Activated B cell treated with CpG ODN at 0.5 μM for 24 hours (primary cell): ENCODE measurements at regions not wholly inside any gene's neighbourhood (a gene's known extent, or its start where the extent isn't known, plus 50 kb on each side); places are given as distances from the start of the nearest gene placed in this dataset.

ENCODE experiments used
- ATAC-seq: fragments of 200-7000 bp; cut with Tn5 transposase; one replicate; pipeline ENCODE4 v1.10.0; 2021; ENCODE audit warnings: low read depth, mild to moderate bottlenecking, moderate library complexity
- CTCF ChIA-PET: fragments of 350-600 bp; sonication (Branson Sonifier 250); formaldehyde crosslinking; loops from one replicate; lab custom pipeline; 2021; ENCODE audit warnings: antibody characterized with exemption; lab: Charles Lee
- POLR2A ChIA-PET: fragments of 350-600 bp; sonication (Branson Sonifier 250); formaldehyde crosslinking; loops from one replicate; lab custom pipeline; 2021; ENCODE audit warnings: antibody characterized with exemption; lab: Charles Lee
- DNase-seq: peaks from one replicate; pipeline ENCODE4 v3.0.0; 2022
- H3K27ac Mint-ChIP-seq: one replicate; pipeline ENCODE4 v1.8.0; 2020; ENCODE audit warnings: mixed read lengths
- H3K27me3 Mint-ChIP-seq: one replicate; pipeline ENCODE4 v1.8.0; 2021; ENCODE audit warnings: mixed read lengths
- H3K36me3 Mint-ChIP-seq: one replicate; pipeline ENCODE4 v1.8.0; 2021; ENCODE audit warnings: low read depth, mixed read lengths
- H3K4me1 Mint-ChIP-seq: one replicate; pipeline ENCODE4 v1.8.0; 2021; ENCODE audit warnings: mixed read lengths
- H3K4me3 Mint-ChIP-seq: one replicate; pipeline ENCODE4 v1.8.0; 2020; ENCODE audit warnings: mild to moderate bottlenecking, mixed read lengths
- H3K9me3 Mint-ChIP-seq: one replicate; pipeline ENCODE4 v1.8.0; 2020; ENCODE audit warnings: mixed read lengths
- intact Hi-C: fragments of 100-400 bp; cut with micrococcal nuclease; formaldehyde crosslinking; loops from one replicate; pipeline ENCODE4 v1.15.1; 2024
- TF ChIP-seq, protein P1 (sequence below): fragments of 200-600 bp; IDR thresholded peaks from one replicate; pipeline ENCODE4 v1.8.0; 2022; ENCODE audit warnings: antibody characterized with exemption, mild to moderate bottlenecking

DNA sequence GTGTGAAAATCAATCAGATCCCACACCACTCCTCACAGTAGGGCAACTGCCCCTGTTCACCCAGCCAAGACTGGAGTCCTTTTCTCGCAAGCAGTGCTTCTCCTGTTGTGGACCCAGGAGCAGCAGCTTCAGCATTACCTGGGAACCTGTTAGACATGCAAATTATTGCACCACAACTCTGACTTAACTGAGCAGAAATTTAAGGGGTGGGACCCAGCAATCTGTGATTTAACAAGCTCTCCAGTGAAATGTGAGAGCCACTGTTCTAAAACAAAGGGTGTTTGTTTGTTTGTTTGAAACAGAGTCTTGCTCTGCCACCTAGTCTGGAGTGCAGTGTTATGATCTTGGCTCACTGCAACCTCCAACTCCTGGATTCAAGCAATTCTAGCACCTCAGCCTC, 591.4 kb downstream of the SOX6 start:
- DNase-seq (no peak), ATAC-seq (no peak)
- no peaks in the 10 kb centered on the region for H3K9me3 Mint-ChIP-seq
- intact Hi-C loops, result no loop called here
- no peaks in the 10 kb centered on the region for H3K36me3 Mint-ChIP-seq
- no peak overlapping the region for H3K27ac Mint-ChIP-seq
- ChIA-PET CTCF (no interaction called here), POLR2A (no interaction called here)
- no peak overlapping the region for H3K4me3 Mint-ChIP-seq
- no peaks in the 10 kb centered on the region for H3K4me1 Mint-ChIP-seq
- no peaks in the 10 kb centered on the region for H3K27me3 Mint-ChIP-seq
- TF ChIP-seq, protein P1, sequence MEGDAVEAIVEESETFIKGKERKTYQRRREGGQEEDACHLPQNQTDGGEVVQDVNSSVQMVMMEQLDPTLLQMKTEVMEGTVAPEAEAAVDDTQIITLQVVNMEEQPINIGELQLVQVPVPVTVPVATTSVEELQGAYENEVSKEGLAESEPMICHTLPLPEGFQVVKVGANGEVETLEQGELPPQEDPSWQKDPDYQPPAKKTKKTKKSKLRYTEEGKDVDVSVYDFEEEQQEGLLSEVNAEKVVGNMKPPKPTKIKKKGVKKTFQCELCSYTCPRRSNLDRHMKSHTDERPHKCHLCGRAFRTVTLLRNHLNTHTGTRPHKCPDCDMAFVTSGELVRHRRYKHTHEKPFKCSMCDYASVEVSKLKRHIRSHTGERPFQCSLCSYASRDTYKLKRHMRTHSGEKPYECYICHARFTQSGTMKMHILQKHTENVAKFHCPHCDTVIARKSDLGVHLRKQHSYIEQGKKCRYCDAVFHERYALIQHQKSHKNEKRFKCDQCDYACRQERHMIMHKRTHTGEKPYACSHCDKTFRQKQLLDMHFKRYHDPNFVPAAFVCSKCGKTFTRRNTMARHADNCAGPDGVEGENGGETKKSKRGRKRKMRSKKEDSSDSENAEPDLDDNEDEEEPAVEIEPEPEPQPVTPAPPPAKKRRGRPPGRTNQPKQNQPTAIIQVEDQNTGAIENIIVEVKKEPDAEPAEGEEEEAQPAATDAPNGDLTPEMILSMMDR, result no peak

DNA sequence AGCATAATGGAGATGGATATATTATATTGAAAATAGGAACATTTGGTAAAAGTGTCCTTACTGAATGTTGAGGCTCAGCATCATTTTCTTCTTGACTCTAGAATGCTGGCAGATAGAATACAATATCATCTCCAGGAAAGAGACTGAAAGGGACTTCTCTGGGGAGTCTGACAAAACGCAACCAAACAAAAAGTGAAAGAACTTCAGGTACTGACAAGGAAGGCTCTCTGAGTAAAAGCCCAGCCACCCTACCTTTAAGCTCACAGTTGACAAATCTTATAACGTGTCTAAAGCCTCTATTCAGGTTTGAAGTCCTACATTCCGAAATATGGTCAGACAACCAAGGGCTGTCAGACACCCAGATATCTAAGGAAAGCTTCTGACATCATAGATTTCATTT, 590.8 kb downstream of the SOX6 start:
- Mint-ChIP-seq H3K4me3 (no peak overlapping the region), H3K9me3 (no peaks in the 10 kb centered on the region), H3K27ac (no peak overlapping the region), H3K4me1 (no peaks in the 10 kb centered on the region), H3K27me3 (no peaks in the 10 kb centered on the region), H3K36me3 (no peaks in the 10 kb centered on the region)
- POLR2A ChIA-PET, result no interaction called here
- TF ChIP-seq, protein P1, result no peak
- CTCF ChIA-PET, result no interaction called here
- DNase-seq (no peak), ATAC-seq (no peak)
- intact Hi-C loops, result no loop called here

DNA sequence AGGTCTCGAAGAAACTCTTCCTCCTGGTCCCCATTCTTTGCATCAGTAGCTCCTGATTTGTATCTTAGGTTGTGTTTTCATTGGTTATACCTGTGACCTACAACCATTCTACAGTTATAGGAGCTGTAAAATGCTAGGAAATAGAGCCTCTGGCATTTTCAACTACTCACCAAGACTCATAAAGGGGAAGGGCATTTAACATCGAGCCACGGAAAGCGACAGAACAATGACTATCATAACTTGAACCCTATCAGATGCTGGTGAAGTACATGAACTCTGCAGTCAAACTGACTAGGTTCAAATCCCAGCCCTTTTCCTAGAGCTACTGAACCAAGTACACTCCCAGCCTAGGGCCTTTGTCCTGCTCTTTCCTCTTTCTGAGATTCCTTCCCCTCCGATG, 588.0 kb downstream of the SOX6 start:
- no peak for DNase-seq
- Mint-ChIP-seq H3K27ac (no peak overlapping the region), H3K36me3 (no peaks in the 10 kb centered on the region), H3K4me1 (no peaks in the 10 kb centered on the region), H3K27me3 (no peaks in the 10 kb centered on the region), H3K9me3 (no peaks in the 10 kb centered on the region), H3K4me3 (no peak overlapping the region)
- ChIA-PET POLR2A (no interaction called here), CTCF (no interaction called here)
- TF ChIP-seq, protein P1, result no peak
- no peak for ATAC-seq
- intact Hi-C loops, result no loop called here

DNA sequence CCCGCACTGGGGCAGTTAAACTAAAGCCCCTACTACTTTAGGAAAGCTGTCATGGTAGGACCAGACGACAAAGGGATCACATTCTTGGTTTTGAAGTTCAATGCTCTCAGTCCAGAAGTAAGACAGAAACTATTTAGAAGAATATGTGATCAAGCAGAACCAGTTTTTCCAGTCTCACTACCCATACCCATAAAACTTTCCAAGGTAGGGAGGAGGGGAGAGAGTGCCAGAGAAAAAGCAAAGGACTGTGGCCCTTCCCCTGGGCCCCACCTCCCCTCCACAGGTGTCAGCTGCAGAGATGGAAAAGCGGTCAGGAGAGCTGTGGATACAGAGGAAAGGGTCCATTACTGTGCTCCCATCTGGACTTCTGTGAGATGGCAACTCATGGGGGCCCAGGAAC, 587.1 kb downstream of the SOX6 start:
- Mint-ChIP-seq H3K4me1 (no peaks in the 10 kb centered on the region), H3K4me3 (no peak overlapping the region), H3K27ac (no peak overlapping the region), H3K9me3 (no peaks in the 10 kb centered on the region), H3K27me3 (no peaks in the 10 kb centered on the region), H3K36me3 (no peaks in the 10 kb centered on the region)
- ATAC-seq, result no peak
- intact Hi-C loops, result no loop called here
- DNase-seq, result no peak
- ChIA-PET POLR2A (no interaction called here), CTCF (no interaction called here)
- TF ChIP-seq, protein P1, result no peak

DNA sequence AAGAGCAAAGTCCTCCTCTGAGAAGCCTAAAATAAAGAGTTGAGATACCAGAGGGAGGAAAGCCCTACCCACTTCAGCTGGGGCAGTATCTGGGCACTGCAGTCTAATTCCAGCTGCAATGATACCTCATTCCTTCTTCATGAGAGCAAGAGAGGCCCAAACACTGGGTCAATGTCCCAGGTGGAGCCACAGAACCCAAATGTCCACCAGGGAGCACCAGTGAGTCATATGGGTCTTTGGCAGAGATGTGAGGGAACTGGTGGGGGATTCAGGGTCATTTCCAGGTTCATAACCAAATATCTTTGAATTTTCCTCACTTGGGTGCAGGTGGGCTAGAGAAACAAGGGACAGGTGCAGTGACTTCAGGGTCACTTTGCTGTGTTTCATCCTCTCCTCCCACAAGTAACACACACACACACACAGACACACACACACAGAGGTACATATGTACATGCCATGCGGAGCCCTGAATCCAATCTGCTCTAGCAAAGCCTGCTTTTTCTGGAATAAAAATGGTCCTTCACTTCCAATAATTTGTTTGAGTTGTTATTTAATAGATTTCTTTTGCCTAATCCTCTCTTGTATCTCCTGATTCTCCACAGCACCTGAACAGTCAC, 585.4 kb downstream of the SOX6 start:
- no peaks in the 10 kb centered on the region for H3K4me1 Mint-ChIP-seq
- TF ChIP-seq, protein P1, result no peak
- H3K27me3 Mint-ChIP-seq, result no peaks in the 10 kb centered on the region
- H3K4me3 Mint-ChIP-seq, result no peak overlapping the region
- DNase-seq (no peak), ATAC-seq (no peak)
- ChIA-PET CTCF (no interaction called here), POLR2A (no interaction called here)
- no peak overlapping the region for H3K27ac Mint-ChIP-seq
- intact Hi-C loops, result no loop called here
- H3K36me3 Mint-ChIP-seq, result no peaks in the 10 kb centered on the region
- H3K9me3 Mint-ChIP-seq, result no peaks in the 10 kb centered on the region
